GM19328 (cell line): ENCODE measurements at regions not wholly inside any gene's neighbourhood (a gene's known extent, or its start where the extent isn't known, plus 50 kb on each side); places are given as distances from the start of the nearest gene placed in this dataset.

ENCODE experiments used
- ATAC-seq: cut with Tn5 transposase; IDR thresholded peaks from one replicate; pipeline ENCODE4 v1.9.1; 2021; ENCODE audit warnings: mild to moderate bottlenecking, moderate library complexity; ENCODE audit not compliant: unreplicated experiment

GRCh38 chr11:19565639-19566038 is 147.0 kb upstream of the NAV2 start:
- no peak for ATAC-seq

DNA sequence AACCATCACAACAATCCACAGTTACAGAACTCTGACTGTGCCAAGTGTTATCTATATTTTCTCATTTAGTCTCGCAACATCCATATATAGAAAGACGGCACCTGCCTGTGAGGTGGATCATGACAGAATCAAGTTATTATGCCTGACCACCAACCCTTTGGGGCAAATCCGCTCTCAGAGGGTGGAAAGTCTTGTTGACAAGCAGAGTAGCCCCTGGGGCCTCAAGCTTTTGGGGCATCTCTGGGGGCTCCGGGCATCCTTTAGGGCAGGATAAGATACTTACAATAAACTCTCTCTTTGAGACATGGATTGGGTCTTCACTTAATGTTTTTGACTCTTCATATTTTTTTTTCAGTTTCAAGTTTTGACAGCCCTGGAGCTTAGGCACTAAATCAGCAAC is 150.5 kb upstream of the NAV2 start:
- no peak for ATAC-seq

- ATAC-seq = no peak
Measured at GRCh38 chr11:19561011-19561410, 151.6 kb upstream of the NAV2 start.

GRCh38 chr11:19560156-19560555 is 152.5 kb upstream of the NAV2 start:
- ATAC-seq = no peak

DNA sequence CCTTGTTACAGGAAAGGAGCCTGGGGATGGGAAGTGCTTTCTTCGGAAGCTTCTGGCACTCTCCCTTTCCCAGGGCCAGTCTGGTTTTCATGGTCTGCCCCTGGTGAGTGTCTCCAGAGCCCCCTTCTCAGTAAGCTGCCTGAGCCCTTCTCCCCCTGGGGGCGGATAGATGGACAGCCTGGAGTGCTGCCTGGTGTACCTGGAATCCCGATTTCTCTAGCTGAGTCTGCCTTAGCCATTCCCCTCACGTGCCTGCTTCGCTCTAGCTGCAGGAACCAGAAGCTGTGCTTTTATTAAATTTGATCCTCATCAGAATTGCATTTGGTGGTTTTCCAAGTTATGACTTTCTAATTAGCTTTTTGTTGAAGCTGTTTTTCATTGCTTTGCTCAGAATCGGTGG is 152.9 kb upstream of the NAV2 start:
- ATAC-seq = no peak

- no peak for ATAC-seq
Measured at GRCh38 chr11:19558189-19558986, 154.2 kb upstream of the NAV2 start.

DNA sequence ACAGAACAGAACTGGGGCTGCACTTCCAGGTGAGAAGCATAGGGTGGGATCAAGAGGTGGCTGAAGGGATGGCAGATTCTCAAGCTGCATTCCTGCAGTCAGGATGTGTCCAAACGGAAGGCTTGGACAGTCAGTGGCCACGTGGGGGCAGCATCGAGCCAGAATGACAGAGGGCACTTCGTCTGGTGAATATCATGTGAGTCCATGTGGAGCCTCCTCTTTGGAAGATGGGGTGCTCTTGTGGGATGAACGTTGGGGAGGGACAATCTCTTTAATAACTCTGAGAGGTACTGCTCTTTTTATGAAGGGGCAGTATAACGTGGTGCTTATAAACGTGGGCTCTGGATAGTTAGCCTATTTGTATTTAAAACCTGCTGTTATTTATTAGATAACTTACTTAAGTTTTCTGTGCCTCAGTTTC is 154.9 kb upstream of the NAV2 start:
- ATAC-seq = no peak

- ATAC-seq = no peak
Measured at GRCh38 chr11:19557185-19557584, 155.5 kb upstream of the NAV2 start.

GRCh38 chr11:19555266-19555665 is 157.4 kb upstream of the NAV2 start:
- no peak for ATAC-seq

GRCh38 chr11:19553683-19554333 is 158.8 kb upstream of the NAV2 start:
- ATAC-seq = peak; percentile 43

- ATAC-seq = no peak
Measured at GRCh38 chr11:19552656-19553260, 159.9 kb upstream of the NAV2 start.

DNA sequence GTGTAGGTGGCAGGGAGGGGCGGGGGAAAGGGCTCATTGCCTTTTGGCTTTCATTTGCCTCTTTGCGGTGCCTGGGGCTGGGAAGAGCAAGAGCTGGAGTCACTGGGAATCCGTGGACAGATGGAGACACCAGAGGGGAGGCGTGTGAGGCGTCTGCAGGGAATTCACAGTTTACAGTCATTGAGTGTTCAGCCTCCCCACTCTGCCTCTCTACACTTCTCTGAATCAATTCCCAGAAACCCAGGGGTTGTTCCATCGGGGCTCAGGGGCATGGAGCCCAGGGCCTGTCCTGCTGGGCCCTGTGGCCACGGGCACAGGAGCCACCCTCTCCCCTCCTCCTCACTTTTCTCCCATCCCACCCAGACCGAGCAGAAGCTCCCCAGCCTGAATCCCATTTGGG is 160.5 kb upstream of the NAV2 start:
- no peak for ATAC-seq

DNA sequence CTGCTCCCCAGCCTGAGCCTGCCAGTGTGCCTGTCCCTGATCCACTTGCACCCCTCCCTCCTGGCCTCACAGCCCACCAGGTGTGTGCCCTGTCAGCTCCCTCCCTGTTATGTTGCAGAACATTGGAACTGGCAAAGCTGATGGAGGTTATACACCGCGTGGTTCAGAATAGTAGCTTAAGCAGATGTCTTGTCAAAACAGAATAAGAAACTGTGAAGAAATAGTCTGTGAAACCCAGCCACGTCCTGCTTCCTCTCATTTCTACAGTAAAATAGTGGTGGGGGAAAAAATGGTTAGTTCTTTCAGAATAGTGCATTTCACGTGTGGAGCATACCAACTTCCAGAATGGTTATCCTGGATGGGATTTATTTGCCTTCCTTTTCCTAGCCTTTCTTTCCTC is 161.2 kb upstream of the NAV2 start:
- peak; percentile 57 for ATAC-seq

DNA sequence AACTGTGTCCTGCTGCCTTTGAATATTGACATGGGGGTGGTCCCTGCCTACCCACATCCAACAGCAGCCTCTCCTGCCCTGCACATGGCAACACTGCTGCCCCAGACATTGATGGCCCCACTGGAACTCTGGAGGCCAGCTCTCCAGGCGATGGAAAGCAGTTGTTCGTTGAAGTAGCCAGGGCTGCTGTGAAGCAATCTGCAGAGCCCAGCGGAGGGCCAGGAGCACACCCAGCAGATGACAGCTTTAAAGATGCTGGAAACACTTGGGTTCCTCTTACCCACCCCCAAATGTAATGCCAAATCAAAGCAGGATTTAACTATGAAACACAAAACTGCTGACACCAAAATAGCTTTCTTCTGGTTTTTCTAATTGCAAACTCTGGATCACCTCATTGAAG is 165.6 kb upstream of the NAV2 start:
- no peak for ATAC-seq

DNA sequence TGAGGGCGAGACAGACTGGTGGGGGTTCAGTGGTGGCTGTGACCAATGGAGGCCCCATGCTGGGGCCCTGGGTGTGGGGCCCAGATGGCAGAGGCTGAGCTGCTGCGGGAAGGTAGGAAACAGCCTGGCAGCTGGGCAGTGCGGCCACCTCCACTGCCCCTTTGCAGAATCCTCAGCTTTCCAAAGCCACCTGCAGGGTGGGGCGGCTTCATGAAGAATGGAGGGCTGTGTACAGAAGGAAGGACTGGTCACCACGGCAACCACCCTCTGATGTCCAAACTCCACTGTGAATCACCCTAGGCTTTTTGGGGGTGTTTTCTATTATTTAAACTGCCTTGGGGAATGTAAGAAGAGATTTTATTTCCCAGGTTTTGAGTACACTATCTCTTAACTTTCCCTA is 166.3 kb upstream of the NAV2 start:
- ATAC-seq = no peak

- no peak for ATAC-seq
Measured at GRCh38 chr11:19541521-19542049, 171.1 kb upstream of the NAV2 start.

DNA sequence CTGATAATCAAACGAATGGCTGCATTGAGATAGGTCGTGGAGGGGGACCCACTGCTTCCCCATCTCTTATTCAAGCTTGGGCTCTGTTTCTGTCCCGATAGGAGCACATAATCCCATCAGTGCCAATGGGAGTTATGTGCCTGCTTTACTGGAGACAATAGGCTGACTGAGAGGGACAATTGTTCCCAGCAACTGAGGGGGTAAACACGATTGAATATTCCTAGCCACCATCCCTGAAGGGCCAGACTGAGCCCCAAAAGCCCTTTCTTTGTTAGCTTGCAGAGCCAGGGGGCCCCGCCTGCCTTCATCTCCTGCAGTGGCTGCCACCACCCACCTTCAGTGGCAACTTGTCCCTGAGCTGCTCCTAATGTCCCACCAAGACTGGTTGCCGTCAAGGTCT is 172.8 kb upstream of the NAV2 start:
- ATAC-seq = no peak

- ATAC-seq = no peak
Measured at GRCh38 chr11:19537803-19538453, 174.7 kb upstream of the NAV2 start.

DNA sequence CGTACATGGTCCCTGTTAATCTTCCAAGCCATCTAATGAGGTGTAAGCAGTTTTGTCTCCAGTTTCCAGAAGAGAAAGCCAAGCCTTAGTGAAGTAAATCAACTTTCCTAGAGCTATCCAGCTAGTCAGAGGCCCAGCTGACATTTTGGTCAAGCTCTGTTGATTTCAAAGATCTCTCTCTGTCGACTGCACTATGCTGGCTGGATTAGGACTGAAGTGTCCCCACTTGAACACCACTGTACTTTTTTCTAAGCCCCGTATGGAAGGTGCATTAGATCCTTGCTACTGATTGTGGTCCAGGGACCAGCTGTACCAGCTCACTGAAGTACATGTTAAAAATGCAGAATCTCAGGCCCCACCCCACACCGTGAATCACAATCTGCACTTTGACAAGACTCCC is 176.5 kb upstream of the NAV2 start:
- no peak for ATAC-seq

DNA sequence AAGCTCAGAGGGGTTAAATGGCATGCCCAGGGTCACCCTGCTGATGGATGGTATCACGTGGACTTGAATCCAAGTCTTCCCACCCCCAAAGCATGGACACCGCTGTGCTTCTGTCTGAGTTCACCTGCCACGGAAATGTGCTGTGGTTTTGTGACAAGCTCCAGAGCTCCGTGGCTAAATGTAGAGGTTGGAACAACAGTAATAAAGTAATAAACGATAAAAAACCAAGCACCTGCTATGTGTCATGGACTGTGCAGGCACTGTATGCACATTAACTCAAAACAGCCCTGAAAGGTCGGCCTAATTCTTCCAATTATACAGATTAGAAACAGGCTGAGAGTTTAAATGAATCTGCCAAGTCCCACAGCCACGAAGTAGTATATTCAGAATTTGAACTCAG is 182.1 kb upstream of the NAV2 start:
- ATAC-seq = no peak

GRCh38 chr11:19526119-19526518 is 186.5 kb upstream of the NAV2 start:
- no peak for ATAC-seq
